GM23338 (cell line): ENCODE measurements at regions not wholly inside any gene's neighbourhood (a gene's known extent, or its start where the extent isn't known, plus 50 kb on each side); places are given as distances from the start of the nearest gene placed in this dataset.

Experiments used
- ATAC-seq: fragments of 200-7000 bp; cut with Tn5 transposase; 3 replicates; pipeline ENCODE4 v1.9.1; 2020
- DNase-seq: peaks from one replicate; pipeline ENCODE4 v3.0.0-alpha.2; 2015; ENCODE audit warnings: low spot score
- H2AFZ ChIP-seq: fragments of 200-600 bp; sonication (generic); 2 replicates; pipeline ENCODE4 v1.8.0; 2016; ENCODE audit warnings: antibody characterized with exemption, mild to moderate bottlenecking, moderate library complexity
- H3F3A ChIP-seq: fragments of 200-600 bp; sonication (generic); replicated peaks from 2 replicates; pipeline ENCODE4 v1.8.0; 2017; ENCODE audit warnings: antibody characterized with exemption, mixed run types, low read depth
- H3K27ac ChIP-seq: fragments of 200-600 bp; sonication (generic); 2 replicates; pipeline ENCODE4 v1.6.1; 2016; ENCODE audit warnings: low read depth
- H3K27me3 ChIP-seq: fragments of 200-600 bp; sonication (generic); 2 replicates; pipeline ENCODE4 v1.8.0; 2016; ENCODE audit warnings: mild to moderate bottlenecking, mixed run types, moderate library complexity; ENCODE audit not compliant: insufficient read depth
- H3K36me3 ChIP-seq: fragments of 200-600 bp; sonication (generic); 2 replicates; pipeline ENCODE4 v1.8.0; 2016; ENCODE audit warnings: mild to moderate bottlenecking; ENCODE audit not compliant: insufficient read depth
- H3K4me1 ChIP-seq: fragments of 200-600 bp; sonication (generic); 2 replicates; pipeline ENCODE4 v1.8.0; 2016; ENCODE audit warnings: mild to moderate bottlenecking, moderate library complexity; ENCODE audit not compliant: insufficient read depth
- H3K4me2 ChIP-seq: fragments of 200-600 bp; sonication (generic); 2 replicates; pipeline ENCODE4 v1.7.1; 2017; ENCODE audit warnings: mixed run types
- H3K4me3 ChIP-seq: fragments of 200-600 bp; sonication (generic); 2 replicates; pipeline ENCODE4 v1.6.1; 2016; ENCODE audit warnings: mixed run types
- H3K79me2 ChIP-seq: fragments of 200-600 bp; sonication (generic); replicated peaks from 2 replicates; pipeline ENCODE4 v1.8.0; 2017; ENCODE audit warnings: mild to moderate bottlenecking; ENCODE audit not compliant: insufficient read depth
- H3K9me2 ChIP-seq: fragments of 200-600 bp; sonication (generic); 2 replicates; pipeline ENCODE4 v1.8.0; 2017; ENCODE audit not compliant: insufficient read depth
- H4K20me1 ChIP-seq: fragments of 200-600 bp; sonication (generic); replicated peaks from 2 replicates; pipeline ENCODE4 v1.8.0; 2017; ENCODE audit warnings: mild to moderate bottlenecking; ENCODE audit not compliant: insufficient read depth
- H3K27ac Mint-ChIP-seq: 2 replicates; pipeline ENCODE4 v1.8.0; 2020; ENCODE audit warnings: inconsistent platforms, mild to moderate bottlenecking, moderate library complexity, mixed read lengths
- H3K27me3 Mint-ChIP-seq: 3 replicates; pipeline ENCODE4 v1.8.0; 2022; ENCODE audit warnings: low read depth, mild to moderate bottlenecking, moderate library complexity, mixed read lengths, inconsistent platforms; ENCODE audit not compliant: insufficient read depth, poor library complexity
- H3K36me3 Mint-ChIP-seq: 3 replicates; pipeline ENCODE4 v1.8.0; 2021; ENCODE audit warnings: low read depth, mild to moderate bottlenecking, inconsistent platforms, moderate library complexity, mixed read lengths
- H3K4me1 Mint-ChIP-seq: 3 replicates; pipeline ENCODE4 v1.8.0; 2020; ENCODE audit warnings: mild to moderate bottlenecking, inconsistent platforms, mixed read lengths
- H3K4me3 Mint-ChIP-seq: 3 replicates; pipeline ENCODE4 v1.8.0; 2021; ENCODE audit warnings: moderate library complexity, mild to moderate bottlenecking, inconsistent platforms, mixed read lengths
- H3K9me3 Mint-ChIP-seq: 3 replicates; pipeline ENCODE4 v1.8.0; 2020; ENCODE audit warnings: moderate library complexity, mild to moderate bottlenecking, inconsistent platforms, mixed read lengths
- CREB1 ChIP-seq: fragments of 250-450 bp; sonication (Bioruptor Pico); IDR thresholded peaks from 2 replicates; pipeline ENCODE4 v1.5.0; 2020; ENCODE audit warnings: low read depth, mild to moderate bottlenecking, moderate library complexity
- CTCF ChIP-seq, 2 experiments: fragments of 200-600 bp in 1 of 2; sonication (generic) in 1 of 2; conservative IDR thresholded peaks; 2 replicates each; pipeline versions ENCODE4 v1.5.1 to v1.6.1; 2016 to 2017; ENCODE audit warnings: antibody characterized with exemption in 2 of 2, low read depth in 2 of 2, mild to moderate bottlenecking in 2 of 2, moderate library complexity in 1 of 2
- ETS1 ChIP-seq: IDR thresholded peaks from 2 replicates; pipeline ENCODE4 v1.6.1; 2016; ENCODE audit warnings: antibody characterized with exemption
- EZH2 ChIP-seq: fragments of 200-600 bp; sonication (generic); IDR thresholded peaks from one replicate; pipeline ENCODE4 v1.8.0; 2017; ENCODE audit warnings: antibody characterized with exemption, mild to moderate bottlenecking, low read depth; ENCODE audit not compliant: unreplicated experiment
- EZH2phosphoT487 ChIP-seq: fragments of 200-600 bp; sonication (generic); IDR thresholded peaks from one replicate; pipeline ENCODE4 v1.8.1; 2018; ENCODE audit warnings: antibody characterized with exemption; ENCODE audit not compliant: unreplicated experiment
- JUNB ChIP-seq: IDR thresholded peaks from one replicate; pipeline ENCODE4 v1.6.1; 2016; ENCODE audit warnings: antibody characterized with exemption; ENCODE audit not compliant: unreplicated experiment
- NANOG ChIP-seq: IDR thresholded peaks from 2 replicates; pipeline ENCODE4 v1.6.1; 2016; ENCODE audit warnings: antibody characterized with exemption, borderline replicate concordance
- POLR2AphosphoS5 ChIP-seq: IDR thresholded peaks from 2 replicates; pipeline ENCODE4 v1.6.1; 2016; ENCODE audit warnings: antibody characterized with exemption, low read depth
- REST ChIP-seq: IDR thresholded peaks from one replicate; pipeline ENCODE4 v1.6.1; 2018; ENCODE audit warnings: antibody characterized with exemption; ENCODE audit not compliant: unreplicated experiment
- ZNF114 ChIP-seq: fragments of 250-450 bp; sonication (Bioruptor Pico); IDR thresholded peaks from 2 replicates; pipeline ENCODE4 v1.5.0; 2020; ENCODE audit warnings: mild to moderate bottlenecking, moderate library complexity
- ZNF331 ChIP-seq: fragments of 250-450 bp; sonication (Bioruptor Pico); IDR thresholded peaks from 2 replicates; pipeline ENCODE4 v1.5.0; 2020; ENCODE audit warnings: low read depth, mild to moderate bottlenecking, moderate library complexity

- TF ChIP-seq CTCF (conservative IDR thresholded peaks at IDR 0.05; ENCODE audit: low read depth in 2 of 2): no peak
- no peak for TF ChIP-seq JUNB
- no peak for TF ChIP-seq REST
- TF ChIP-seq NANOG: no peak
Observed at GRCh38 chr10:36463390-36463789, 662.0 kb upstream of the ANKRD30A start (continued).

- Histone ChIP-seq H4K20me1 (no peaks in the 10 kb centered on the region), H3K36me3 (peaks cover 5% of the 10 kb centered on the region; the same call in 1 of the 2 replicates), H3K4me2 (no peak overlapping the region), H3F3A (no peaks in the 10 kb centered on the region), H2AFZ (no peak overlapping the region), H3K27ac (no peak overlapping the region), H3K9me2 (no peaks in the 10 kb centered on the region), H3K27me3 (no peaks in the 10 kb centered on the region), H3K4me1 (no peaks in the 10 kb centered on the region), H3K4me3 (no peak overlapping the region), H3K79me2 (no peaks in the 10 kb centered on the region)
- H3K4me3 Mint-ChIP-seq: no peak overlapping the region
- peaks cover 19% of the 10 kb centered on the region for H3K9me3 Mint-ChIP-seq
- ATAC-seq: no peak
- H3K4me1 Mint-ChIP-seq: no peaks in the 10 kb centered on the region
- no peak overlapping the region for H3K27ac Mint-ChIP-seq
- peaks cover 11% of the 10 kb centered on the region for H3K36me3 Mint-ChIP-seq
- DNase-seq: no peak
- no peaks in the 10 kb centered on the region for H3K27me3 Mint-ChIP-seq
- TF ChIP-seq JUNB: no peak
- TF ChIP-seq CREB1 (CRISPR knock-in tag): no peak
- no peak for TF ChIP-seq REST
- TF ChIP-seq ETS1: no peak
- TF ChIP-seq NANOG: no peak
- no peak for TF ChIP-seq EZH2phosphoT487
- no peak for TF ChIP-seq ZNF331 (CRISPR knock-in tag)
- TF ChIP-seq EZH2: no peak
- no peak for TF ChIP-seq ZNF114 (CRISPR knock-in tag)
- TF ChIP-seq POLR2AphosphoS5: no peak
- TF ChIP-seq CTCF (conservative IDR thresholded peaks at IDR 0.05; ENCODE audit: low read depth in 2 of 2): no peak
Observed at GRCh38 chr10:36462194-36462593, 663.2 kb upstream of the ANKRD30A start.
